Effector CD8-positive, alpha-beta T cell (primary cell): ENCODE measurements at regions not wholly inside any gene's neighbourhood (a gene's known extent, or its start where the extent isn't known, plus 50 kb on each side); places are given as distances from the start of the nearest gene placed in this dataset.

Experiments
- DNase-seq: peaks from one replicate; lab custom pipeline; 2025; lab: John Stamatoyannopoulos, UW

DNA sequence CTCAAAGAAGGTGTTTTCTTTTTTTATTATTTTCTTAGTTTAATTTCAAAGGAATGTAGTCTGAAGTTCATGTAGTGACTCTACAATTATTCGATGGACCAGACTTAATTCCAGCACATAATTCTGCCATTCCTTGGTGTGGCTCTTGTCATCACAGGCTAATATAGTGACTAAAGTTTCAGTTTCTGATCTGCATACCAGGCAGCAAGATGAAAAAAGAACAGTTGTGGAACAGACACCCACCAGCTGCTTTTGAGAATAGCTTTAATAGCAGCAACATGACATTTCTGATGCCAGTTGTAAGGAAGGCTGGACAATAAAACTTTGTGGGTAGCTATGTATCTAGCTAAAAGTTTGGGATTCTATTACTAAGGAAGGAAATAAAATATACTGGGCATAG lies 676.3 kb upstream of the GRAMD2B start:
- DNase-seq, result no peak

DNA sequence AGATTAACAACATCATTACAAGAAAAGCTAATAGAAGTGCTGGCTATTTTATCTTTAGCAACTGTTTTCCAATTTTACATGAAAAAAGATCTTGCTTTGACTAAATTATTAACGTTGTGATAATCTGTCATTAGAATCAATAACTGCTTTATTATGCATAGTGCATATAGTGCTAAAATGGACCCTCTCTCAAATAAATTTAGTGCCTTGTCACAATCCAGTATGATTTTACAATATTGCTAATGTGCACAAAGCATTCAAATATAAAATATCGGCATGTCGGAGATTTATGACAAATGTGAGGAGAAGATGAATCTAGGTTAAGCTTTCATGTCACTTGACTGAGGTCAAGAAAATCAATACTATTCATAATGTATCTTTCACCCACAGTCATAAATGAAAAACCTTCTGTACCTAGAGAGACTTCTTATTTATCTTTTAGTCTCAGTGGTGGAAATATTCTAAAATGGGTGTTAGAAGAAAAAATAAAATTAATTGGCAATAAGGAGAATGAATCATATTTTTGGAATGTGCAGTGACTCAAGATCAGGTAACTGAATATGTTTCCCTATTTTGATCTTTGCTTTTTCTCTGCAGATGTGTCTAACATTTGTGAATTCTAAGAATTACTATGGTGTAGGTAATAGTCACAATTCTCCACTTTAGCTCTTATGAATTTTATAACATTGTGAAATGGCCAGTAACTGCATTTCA lies 672.9 kb upstream of the GRAMD2B start:
- DNase-seq, result no peak

DNA sequence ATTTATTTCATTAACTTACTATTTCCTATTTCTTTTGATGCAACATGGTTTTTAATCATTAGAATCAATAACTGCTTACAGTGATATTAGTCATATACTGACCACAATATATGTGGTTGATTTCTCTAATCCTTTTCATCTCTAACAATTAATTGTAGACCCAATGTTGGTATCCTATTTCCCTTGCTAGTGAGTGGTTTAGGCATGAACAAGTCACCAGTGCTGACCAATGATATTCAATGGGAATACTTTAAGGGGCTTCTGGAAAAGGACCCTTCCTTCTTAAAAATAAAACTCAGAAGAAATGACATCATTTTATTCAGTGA lies 672.4 kb upstream of the GRAMD2B start:
- DNase-seq, result no peak

DNA sequence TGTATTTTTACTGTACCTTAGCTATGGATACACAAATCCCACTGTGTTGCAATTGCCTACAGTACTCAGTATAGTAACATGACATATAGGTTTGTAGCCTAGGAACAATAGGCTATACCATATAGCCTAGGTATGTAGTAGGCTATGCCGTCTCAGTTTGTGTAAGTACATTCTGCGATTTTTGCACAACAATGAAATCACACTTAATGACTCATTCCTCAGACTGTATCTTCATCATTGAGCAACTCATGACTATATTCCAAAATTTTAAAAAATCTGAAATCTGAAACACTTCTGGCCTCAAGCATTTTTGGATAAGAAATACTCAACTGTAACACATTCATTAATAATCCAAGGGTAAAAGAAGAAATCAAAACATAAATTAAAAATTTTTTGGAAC lies 666.8 kb upstream of the GRAMD2B start:
- DNase-seq, result no peak

DNA sequence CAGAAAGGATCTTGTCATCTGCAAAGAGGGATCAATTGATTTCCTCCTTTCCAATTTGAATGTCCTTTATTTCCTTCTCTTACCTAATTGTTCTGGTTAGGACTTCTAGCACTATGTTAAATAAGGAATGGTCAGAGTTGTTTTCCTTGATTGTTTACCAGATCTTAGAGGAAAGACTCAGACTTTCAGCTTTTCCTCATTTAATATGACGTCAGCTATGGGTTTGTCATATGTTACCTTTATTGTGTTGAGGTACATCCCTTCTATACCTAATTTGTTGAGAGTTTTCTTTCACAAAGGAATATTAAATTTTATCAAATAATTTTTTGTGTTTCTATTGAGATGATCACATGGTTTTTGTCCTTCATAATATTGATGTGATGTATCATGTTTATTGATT lies 656.5 kb upstream of the GRAMD2B start:
- DNase-seq, result no peak

DNA sequence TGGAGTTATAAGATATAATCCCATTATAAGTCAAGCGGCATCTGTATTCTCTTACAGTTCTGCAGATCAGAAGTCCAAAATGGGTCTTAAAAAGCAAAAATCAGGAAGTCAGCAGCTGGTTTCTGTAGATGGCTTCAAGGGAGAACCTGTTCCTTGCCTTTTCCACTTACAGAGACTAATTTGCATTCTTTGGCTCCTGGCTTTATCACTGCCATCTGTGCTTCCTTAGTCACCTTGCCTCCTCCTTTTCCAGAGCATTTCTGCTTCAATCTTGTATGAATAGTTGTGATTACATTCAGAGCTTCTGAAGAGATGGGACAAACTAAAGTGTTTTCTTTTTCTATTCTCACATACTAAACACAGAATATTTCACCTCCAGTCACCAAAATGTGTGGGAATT lies 647.3 kb upstream of the GRAMD2B start:
- DNase-seq, result no peak

DNA sequence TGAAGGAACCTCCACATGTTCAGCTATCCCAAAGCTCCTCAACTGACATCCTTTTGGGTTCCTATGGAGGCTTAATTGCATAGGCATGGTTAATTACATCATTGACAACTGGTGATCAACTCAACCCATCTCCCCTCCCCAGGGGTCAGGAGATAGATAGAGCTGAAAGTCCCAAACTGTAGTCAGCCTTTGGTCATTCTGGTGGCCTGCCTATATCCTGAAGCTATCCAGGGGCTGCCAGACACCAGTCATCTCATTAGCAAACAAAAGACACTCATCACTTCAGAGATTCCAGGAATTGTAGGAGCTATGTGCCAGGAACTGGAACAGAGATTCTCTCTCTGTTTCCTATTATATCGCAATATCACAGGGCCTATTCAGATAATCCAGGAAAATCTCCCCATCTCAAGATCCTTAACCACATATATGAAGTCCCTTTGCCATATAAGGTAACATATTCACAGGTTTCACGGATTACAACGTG lies 646.5 kb upstream of the GRAMD2B start:
- DNase-seq, result no peak

DNA sequence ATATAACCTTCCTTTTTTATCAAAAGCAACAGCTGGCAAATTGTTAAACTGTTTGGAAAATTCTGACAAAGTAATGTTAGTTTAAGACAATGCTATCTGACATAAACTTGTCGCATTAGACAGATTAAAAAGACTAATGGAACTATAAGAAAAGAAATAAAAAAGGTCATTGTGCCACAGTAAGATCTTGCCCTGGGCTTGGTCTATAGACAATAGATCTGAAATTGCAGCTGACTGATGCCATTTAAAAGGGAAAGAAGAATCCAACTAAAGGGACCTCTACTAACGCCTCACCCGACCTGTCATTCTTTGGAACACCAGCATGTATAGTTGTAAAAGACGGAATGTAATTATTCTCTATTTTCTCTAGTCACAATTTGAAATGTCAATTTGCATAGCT lies 644.4 kb upstream of the GRAMD2B start:
- no peak for DNase-seq

DNA sequence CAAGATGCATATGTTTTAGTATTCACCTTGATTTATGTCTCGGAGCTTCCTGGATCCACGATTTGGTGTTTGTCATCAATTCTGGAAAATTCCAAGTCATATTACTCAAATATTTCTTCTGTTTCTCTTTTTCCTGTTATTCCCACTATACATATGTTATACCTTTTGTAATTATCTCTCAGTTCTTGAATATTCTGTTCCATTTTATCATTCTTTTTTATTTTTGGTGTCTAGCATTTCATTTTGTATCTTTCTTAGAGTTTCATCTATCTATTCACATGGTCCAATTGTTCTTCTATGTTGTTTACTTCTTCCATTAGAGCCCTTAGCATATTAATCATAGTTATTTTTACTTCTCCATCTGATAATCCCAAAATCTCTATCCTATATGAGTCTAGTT lies 637.8 kb upstream of the GRAMD2B start:
- DNase-seq, result no peak

DNA sequence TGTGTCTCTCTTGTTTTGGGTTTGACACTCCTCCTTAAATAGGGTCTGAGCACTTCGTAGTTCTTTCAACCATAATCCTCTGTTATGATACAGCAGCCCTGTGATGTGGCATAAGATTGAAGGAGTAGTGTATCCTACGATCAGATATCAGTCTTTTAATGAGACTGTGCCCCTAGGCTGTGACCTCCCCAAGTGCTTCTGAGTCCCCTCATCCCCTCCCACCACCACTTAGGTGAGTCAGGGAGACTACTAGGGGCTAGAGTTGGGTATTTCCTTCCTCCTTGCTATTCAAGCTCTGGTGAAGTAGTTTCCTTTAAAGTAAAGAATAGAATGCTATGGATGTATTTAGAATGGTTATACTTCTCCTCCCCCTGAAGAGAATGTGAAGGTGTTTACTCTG lies 637.2 kb upstream of the GRAMD2B start:
- DNase-seq, result no peak

DNA sequence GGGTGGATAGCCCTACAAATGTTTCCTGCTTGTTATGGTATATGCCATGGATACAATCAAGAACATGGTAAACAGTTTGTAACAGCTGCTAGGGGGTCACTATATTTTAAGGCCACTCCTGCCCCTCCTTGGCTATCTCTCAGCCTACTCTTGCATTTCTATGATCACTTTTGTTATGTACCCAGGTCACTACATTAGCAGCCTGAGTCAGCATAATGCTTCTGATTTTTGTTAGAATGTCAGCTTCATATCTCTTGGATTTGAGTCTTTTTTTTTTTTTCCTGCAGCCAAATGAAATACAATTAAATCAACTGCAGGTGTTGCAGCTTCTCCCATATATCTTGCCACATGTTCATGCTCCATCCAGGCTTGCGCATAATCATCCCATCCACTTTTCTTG lies 629.7 kb upstream of the GRAMD2B start:
- no peak for DNase-seq

DNA sequence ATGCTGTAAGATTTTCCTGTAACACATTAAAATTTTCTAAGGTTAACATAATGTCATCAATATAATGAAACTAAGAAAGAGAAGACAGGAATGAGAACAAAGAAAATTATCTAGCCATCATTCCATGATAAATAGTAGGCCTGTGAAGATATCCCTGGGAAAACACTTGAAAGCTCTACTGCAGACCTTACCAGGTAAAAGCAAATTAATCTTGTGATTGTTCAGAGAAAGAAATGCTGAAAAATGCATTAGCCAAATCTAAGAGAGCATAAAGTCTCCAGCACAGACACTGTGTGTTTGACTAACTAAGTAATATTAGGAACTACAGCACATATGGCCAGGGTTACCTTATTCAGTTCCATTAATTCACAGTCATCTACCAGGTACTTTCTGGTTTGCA lies 628.3 kb upstream of the GRAMD2B start:
- no peak for DNase-seq

DNA sequence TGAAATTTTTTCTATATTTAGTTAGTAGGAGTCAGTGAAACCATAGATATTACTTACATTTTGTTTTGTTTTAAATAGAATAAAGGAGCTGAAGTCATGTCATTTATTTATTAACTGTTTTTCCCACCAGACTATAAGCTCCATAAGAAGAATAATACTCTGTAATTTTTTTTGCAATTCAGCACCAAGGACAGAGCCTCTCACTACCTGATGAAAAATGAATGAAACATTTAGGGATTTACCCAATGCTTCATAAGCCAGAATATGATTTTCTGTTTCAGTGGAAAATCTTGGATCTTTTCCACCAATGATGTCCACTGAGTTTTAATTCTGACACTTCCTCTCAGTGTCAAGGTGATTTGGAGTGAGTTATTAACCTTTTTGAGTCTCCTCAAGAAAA lies 624.9 kb upstream of the GRAMD2B start:
- DNase-seq, result no peak

DNA sequence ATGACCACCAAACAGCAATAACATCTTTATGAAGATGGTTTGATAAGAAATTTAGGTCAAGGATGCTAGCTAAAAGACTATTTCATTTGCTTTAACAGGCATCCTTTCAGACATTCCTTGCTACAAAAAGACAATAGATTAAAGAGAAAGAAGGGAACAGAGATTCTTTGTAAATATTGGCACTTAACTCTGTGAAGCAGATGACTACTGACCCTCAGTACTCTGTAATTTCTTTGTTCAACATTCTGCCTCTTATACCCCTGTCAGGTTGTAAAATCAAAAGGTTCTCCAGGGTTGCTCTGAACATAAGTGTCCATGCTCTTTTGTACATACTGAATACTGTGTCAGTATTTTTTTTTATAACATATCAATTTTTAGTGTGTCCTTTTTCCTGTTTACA lies 610.6 kb upstream of the GRAMD2B start:
- no peak for DNase-seq

DNA sequence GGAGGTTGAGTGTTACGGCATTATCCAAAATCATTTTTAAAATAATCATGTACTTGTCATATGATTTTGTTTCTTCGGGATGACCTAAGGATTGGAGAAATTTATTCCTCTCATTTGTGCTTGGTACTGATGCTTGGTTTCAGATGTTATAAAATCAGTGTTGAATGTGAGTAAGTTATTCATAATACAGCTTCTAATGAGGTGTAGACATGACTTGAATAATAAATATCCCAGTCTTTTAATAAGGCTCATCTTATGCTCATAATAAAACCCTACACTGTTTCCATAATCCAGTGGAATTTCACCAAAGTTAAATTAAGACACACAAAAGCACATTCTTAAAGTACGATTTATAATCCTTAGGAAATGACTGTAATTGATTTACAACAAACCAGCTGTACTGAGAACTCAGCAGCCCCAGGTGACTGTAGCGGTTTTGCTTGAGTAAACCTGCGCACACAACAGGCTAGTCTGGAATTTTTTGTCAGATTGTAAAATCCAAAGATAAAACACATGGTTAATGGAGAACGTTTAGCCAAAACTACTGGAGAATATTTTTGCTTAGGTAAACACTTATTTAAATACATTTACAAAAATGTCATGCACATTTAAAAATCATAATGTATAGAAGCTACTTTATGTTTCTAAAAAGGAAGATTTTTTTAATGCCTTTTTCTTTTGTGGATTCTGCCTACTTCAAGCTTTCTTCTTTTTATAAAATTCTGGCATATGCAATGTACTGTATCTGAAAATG lies 609.8 kb upstream of the GRAMD2B start:
- no peak for DNase-seq

DNA sequence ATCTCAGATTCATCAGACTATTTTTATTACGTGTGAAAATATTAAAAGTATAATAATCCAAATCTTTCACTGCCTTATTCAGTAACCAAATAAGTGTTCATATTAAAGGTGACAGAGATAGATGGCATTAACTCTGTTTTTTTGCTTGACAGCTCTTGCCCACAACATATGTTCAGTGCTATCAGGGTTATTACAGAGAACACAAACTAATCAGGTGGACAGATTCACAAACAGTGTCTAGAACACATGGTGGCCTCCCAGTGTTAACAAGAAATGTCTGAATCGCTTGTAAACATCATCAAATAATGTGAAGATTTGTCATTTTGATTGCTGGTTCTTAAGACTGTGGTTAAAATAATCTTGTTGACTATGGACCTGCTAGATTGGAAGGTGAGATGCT lies 609.1 kb upstream of the GRAMD2B start:
- no peak for DNase-seq

DNA sequence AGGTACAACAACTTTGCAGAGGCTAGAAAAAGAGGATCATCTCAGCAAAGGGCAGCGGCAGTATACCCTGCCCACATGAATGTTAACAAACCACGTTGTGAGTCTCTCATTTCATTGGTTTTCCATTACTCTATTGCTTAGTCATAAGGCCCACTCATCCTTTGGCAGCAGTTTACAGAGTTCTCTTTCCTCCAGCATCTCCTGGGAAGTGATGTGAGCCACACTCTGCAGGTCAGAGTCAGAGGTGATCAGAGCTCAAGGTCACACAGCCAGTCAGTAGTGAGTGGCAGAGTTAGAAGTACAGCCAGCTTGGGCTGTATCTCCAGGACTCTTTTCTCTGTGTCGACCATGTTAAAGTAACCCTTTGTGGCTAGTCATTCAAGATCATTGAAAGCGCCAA lies 599.6 kb upstream of the GRAMD2B start:
- DNase-seq, result no peak

DNA sequence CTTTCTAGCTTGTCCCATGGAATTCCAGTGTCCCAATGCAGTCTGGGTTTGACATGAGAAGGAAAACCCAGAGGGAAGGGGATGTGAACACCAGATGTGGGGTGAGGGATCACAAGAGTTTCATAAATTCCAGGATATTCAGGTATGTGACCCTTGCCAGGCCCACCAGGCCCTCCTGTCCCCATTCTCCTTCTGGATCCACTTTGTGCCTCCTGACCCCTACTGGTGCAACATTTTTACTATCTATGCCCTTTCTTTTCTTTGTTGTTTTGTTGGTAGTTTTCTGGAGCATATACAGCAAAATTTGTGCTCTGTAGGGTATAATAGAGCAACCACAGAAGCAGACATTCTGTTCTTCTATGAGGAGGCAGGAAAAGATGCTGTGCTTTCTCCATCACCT lies 597.0 kb upstream of the GRAMD2B start:
- DNase-seq, result no peak

DNA sequence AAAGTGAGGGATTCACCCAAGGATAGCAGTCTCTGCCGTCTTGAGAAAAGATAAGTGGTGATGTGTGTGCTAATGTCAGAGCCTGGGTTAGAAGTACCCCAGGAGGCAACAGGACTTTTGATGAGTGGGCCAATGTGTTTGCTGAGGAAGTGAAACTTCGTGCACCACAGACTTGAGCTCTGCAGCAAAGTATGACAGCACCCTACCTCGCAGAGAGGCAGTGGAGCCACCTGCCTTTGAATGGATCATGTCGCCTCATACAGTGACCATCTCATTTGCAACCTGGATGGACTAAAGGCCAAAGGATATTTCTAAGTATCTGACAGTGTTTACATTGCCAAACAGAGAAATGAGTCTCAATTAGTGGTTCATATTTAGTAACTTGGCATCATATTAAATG lies 593.9 kb upstream of the GRAMD2B start:
- no peak for DNase-seq

DNA sequence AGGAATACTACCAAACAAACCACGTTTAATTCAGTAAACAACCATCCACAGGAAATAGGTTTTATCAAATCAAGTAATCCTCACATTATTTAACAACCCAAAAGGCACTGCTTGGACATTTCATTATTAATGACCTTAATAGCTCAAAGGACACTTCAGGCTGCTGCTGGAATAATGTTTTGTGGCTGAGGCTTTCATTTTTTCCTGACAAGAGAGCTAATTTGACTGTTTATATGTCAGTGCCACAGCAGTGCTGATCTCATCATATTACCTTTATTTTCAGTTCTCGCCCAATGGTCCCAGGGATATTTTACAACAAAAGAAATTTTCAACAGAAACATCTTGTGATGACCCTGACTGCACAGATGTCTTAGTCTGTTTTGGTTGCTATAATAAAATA lies 589.8 kb upstream of the GRAMD2B start:
- DNase-seq, result no peak

DNA sequence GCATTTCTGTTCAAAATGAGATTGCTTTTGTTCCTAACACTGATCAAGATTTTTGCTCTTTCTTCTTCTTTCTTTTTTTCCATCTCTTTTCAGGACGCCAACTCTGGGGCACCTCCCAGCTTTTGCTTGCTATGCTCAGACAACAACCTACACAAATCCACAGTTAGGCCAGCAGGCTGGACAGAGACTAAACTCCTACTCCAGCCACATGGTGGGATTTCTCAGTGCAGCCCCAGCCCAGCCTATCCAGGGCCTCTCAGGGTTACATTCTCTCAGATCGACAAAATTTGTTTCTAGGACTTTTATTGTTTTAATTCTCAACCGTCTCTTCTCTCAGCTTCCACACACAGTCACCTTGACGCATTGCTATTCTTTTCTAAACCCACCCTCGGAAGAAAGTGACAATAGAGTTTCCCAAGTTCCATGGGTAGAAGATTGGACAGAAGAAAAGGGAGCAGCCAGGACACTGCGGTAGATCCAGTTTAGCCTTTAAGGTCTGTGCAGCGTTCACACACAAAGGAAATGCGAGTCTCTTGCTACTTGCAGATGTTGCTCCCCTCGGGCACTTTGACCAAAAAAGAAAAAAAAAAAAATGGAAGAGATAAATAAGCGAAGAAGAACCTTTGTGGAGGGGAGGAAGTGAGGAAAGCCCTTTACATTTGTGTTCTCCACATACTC lies 588.6 kb upstream of the GRAMD2B start:
- no peak for DNase-seq

DNA sequence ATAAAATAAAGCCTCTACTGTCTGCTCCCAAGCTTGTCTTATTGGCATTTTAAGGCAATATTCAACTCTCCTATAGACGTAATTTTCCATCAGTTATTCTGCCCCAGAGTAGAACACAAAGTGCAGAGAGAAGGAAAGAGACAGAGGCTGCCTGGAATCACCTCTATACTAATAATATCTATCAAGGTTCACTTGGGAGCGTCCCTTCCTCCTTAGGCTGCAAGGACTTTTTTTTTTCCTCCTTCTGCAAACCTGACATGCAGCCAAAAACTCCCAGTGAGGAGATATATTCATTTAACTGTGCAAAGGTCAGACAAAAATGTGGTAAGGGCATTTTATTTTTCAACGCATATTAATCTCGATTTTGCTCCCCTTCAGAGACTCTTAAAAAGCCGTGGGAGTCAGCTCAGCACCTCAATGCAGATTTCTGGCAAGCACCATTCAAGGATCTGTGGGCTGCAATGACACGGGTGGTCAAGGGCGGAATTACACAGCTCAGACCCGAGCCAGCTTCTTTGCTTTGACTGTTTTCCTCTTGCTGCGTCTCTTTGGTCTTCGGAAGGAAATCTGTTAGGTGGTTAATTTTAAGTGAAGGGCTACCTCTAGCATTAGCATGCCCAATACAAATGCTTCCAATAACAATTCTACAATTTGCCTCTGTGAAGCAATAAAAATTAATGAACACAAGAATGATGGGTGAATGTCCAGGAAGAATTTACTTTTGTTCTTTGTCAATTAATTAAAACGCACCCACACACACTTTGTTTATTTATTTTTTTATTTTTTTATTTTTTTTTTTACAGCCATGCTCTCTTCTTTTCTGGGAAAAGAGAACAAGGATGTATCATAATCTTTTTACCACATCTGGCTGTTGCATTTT lies 587.7 kb upstream of the GRAMD2B start:
- no peak for DNase-seq
